IMR-90 (cell line): ENCODE measurements at regions not wholly inside any gene's neighbourhood (a gene's known extent, or its start where the extent isn't known, plus 50 kb on each side); places are given as distances from the start of the nearest gene placed in this dataset.

Experiments
- ATAC-seq: fragments of 200-7000 bp; cut with Tn5 transposase; 2 replicates; pipeline ENCODE4 v1.9.1; 2020; ENCODE audit warnings: low read depth, mild to moderate bottlenecking, moderate library complexity
- BruUV-seq: library from RNA; stranded (reverse); fragments of 400-500 nt; replicated peaks from 2 replicates; lab custom pipeline; 2021; lab: Mats Ljungman, UMichigan
- CTCF ChIA-PET: fragments of 300-600 bp; formaldehyde crosslinking; extraction: SDS; loops from one replicate; lab custom pipeline; 2021; ENCODE audit warnings: antibody characterized with exemption; lab: Yijun Ruan, JAX
- POLR2A ChIA-PET: fragments of 300-600 bp; sonication (Branson Sonifier 250); formaldehyde crosslinking; loops from one replicate; lab custom pipeline; 2022; ENCODE audit warnings: antibody characterized with exemption; ENCODE audit not compliant: unreplicated experiment; lab: Charles Lee
- DNase-seq: peaks from one replicate; pipeline ENCODE4 v3.0.0; 2013
- H2AFZ ChIP-seq: replicated peaks from 2 replicates; pipeline ENCODE3; 2013; ENCODE audit warnings: low read length, mild to moderate bottlenecking; ENCODE audit not compliant: poor library complexity
- H2AK5ac ChIP-seq: 2 replicates; pipeline ENCODE4 v1.6.1; 2013; ENCODE audit warnings: low read depth, low read length, inconsistent platforms
- H2AK9ac ChIP-seq: replicated peaks from 2 replicates; pipeline ENCODE3; 2013; ENCODE audit warnings: mild to moderate bottlenecking, low read depth, low read length, moderate library complexity; ENCODE audit not compliant: poor library complexity
- H2BK120ac ChIP-seq: 2 replicates; pipeline ENCODE4 v1.6.1; 2013; ENCODE audit warnings: low read depth, low read length, inconsistent platforms
- H2BK15ac ChIP-seq: 3 replicates; pipeline ENCODE4 v1.6.1; 2013; ENCODE audit warnings: low read depth, low read length, inconsistent platforms
- H2BK20ac ChIP-seq: 2 replicates; pipeline ENCODE4 v1.6.1; 2013; ENCODE audit warnings: low read depth, mild to moderate bottlenecking, inconsistent platforms, low read length, moderate library complexity
- H2BK5ac ChIP-seq: 2 replicates; pipeline ENCODE4 v1.6.1; 2013; ENCODE audit warnings: mild to moderate bottlenecking, low read depth, low read length, inconsistent platforms; ENCODE audit not compliant: poor library complexity, severe bottlenecking
- H3K14ac ChIP-seq: replicated peaks from 2 replicates; pipeline ENCODE4 v1.6.1; 2013; ENCODE audit warnings: low read depth, low read length, inconsistent platforms
- H3K18ac ChIP-seq: 2 replicates; pipeline ENCODE4 v1.6.1; 2013; ENCODE audit warnings: low read depth, low read length, control low read depth
- H3K23ac ChIP-seq: 2 replicates; pipeline ENCODE4 v1.6.1; 2013; ENCODE audit warnings: low read depth, low read length, inconsistent platforms
- H3K27ac ChIP-seq: 2 replicates; pipeline ENCODE4 v1.5.1; 2013; ENCODE audit warnings: mild to moderate bottlenecking, control low read depth, low read length; ENCODE audit not compliant: insufficient read depth
- H3K27me3 ChIP-seq: 2 replicates; pipeline ENCODE4 v1.6.1; 2013; ENCODE audit warnings: low read length; ENCODE audit not compliant: control insufficient read depth, insufficient read depth
- H3K36me3 ChIP-seq: 2 replicates; pipeline ENCODE4 v1.6.1; 2013; ENCODE audit warnings: low read length, mixed read lengths; ENCODE audit not compliant: control insufficient read depth, insufficient read depth
- H3K4ac ChIP-seq: 2 replicates; pipeline ENCODE4 v1.6.1; 2013; ENCODE audit warnings: low read depth, low read length, inconsistent platforms
- H3K4me1 ChIP-seq: 2 replicates; pipeline ENCODE4 v1.6.1; 2013; ENCODE audit warnings: low read length, mixed read lengths; ENCODE audit not compliant: control insufficient read depth, insufficient read depth
- H3K4me2 ChIP-seq: 2 replicates; pipeline ENCODE4 v1.6.1; 2013; ENCODE audit warnings: low read depth, mild to moderate bottlenecking, control low read depth, low read length, moderate library complexity
- H3K4me3 ChIP-seq: 2 replicates; pipeline ENCODE4 v1.5.1; 2013; ENCODE audit warnings: low read depth, mild to moderate bottlenecking, control low read depth, low read length, moderate library complexity; ENCODE audit not compliant: insufficient read depth
- H3K56ac ChIP-seq: 2 replicates; pipeline ENCODE4 v1.6.1; 2013; ENCODE audit warnings: low read length, inconsistent platforms; ENCODE audit not compliant: insufficient read depth; ENCODE audit errors: extremely low read depth
- H3K79me1 ChIP-seq, 2 experiments: 2 replicates each; pipeline ENCODE4 v1.6.1; 2013; ENCODE audit warnings: low read length in 2 of 2, inconsistent platforms in 1 of 2, low read depth in 1 of 2
- H3K9ac ChIP-seq: 2 replicates; pipeline ENCODE4 v1.6.1; 2013; ENCODE audit warnings: low read depth, low read length, control low read depth
- H3K9me1 ChIP-seq: 2 replicates; pipeline ENCODE4 v1.6.1; 2013; ENCODE audit warnings: low read length, inconsistent platforms; ENCODE audit not compliant: insufficient read depth
- H3K9me3 ChIP-seq: 2 replicates; pipeline ENCODE4 v1.6.1; 2013; ENCODE audit warnings: low read length; ENCODE audit not compliant: control insufficient read depth, insufficient read depth
- H4K20me1 ChIP-seq: 2 replicates; pipeline ENCODE4 v1.6.1; 2013; ENCODE audit warnings: low read length, inconsistent platforms; ENCODE audit not compliant: insufficient read depth
- H4K5ac ChIP-seq: 2 replicates; pipeline ENCODE4 v1.6.1; 2013; ENCODE audit warnings: mild to moderate bottlenecking, low read depth, low read length, control low read depth
- H4K8ac ChIP-seq, 2 experiments: 2 replicates each; pipeline ENCODE4 v1.6.1; 2013; ENCODE audit warnings: low read depth in 2 of 2, low read length in 2 of 2, control low read depth in 1 of 2, inconsistent platforms in 1 of 2
- H4K91ac ChIP-seq: 2 replicates; pipeline ENCODE4 v1.6.1; 2013; ENCODE audit warnings: low read depth, low read length, inconsistent platforms; ENCODE audit not compliant: insufficient read depth
- CHD1 ChIP-seq: IDR thresholded peaks from 2 replicates; pipeline ENCODE4 v1.6.1; 2012; ENCODE audit warnings: low read depth, low read length, improper control_type of control experiment
- NFE2L2 ChIP-seq: fragments of 150-350 bp; IDR thresholded peaks from 2 replicates; pipeline ENCODE4 v1.6.1; 2016; ENCODE audit warnings: low read depth, mild to moderate bottlenecking, low read length
- WGBS, 2 experiments: methylation state at CpG; one replicate each; pipeline versions ENCODE4 v1.1.5 to v1.1.7; 2013; ENCODE audit warnings: missing lambda C conversion rate in 2 of 2; ENCODE audit not compliant: insufficient read length in 1 of 2; ENCODE audit errors: extremely low coverage in 2 of 2; 5-methylcytosine and 5-hydroxymethylcytosine counted together
- dilution Hi-C: fragments of 300-500 bp; cut with HindIII; formaldehyde crosslinking; loops from one replicate; pipeline ENCODE4 v1.14.3; 2018; ENCODE audit warnings: low sequenced_read_pairs; ENCODE audit not compliant: unreplicated experiment
- in situ Hi-C: fragments of 300-500 bp; cut with MboI; formaldehyde crosslinking; loops from 3 replicates; pipeline ENCODE4 v1.14.3; 2019; ENCODE audit warnings: low sequenced_read_pairs, inconsistent platforms, mixed read lengths
- intact Hi-C: fragments of 100-400 bp; cut with micrococcal nuclease; formaldehyde crosslinking; loops from 2 replicates; pipeline ENCODE4 v1.10.0; 2022
- TF ChIP-seq, protein P1 (sequence below): fragments of 150-350 bp; IDR thresholded peaks from 2 replicates; pipeline ENCODE4 v1.6.1; 2016; ENCODE audit warnings: low read depth, mild to moderate bottlenecking, low read length, moderate library complexity, borderline replicate concordance

DNA sequence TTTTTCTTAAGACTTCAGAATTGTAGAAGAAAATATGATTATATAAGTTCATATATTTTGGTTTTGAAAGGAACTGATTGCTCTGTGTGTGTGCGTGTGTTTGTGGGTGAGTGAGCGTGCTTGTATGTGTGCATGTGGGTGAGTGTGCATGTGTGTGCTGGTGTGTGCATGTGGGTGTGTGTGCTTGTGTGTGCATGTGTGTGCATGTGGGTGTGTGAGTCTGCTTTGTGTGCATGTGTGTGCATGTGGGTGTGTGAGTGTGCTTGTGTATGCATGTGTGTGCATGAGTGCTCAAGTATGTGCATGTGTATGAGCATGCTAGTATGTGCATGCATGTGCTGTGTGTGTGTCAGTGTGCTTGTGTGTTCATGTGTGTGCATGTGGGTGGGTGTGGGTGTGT lies 238.5 kb downstream of the CDC5L start:
- no peaks in the 10 kb centered on the region for H3K9me3 ChIP-seq
- no peak overlapping the region for H3K27ac ChIP-seq
- peaks cover 24% of the 10 kb centered on the region for H3K27me3 ChIP-seq
- TF ChIP-seq CHD1, result no peak
- TF ChIP-seq, protein P1, sequence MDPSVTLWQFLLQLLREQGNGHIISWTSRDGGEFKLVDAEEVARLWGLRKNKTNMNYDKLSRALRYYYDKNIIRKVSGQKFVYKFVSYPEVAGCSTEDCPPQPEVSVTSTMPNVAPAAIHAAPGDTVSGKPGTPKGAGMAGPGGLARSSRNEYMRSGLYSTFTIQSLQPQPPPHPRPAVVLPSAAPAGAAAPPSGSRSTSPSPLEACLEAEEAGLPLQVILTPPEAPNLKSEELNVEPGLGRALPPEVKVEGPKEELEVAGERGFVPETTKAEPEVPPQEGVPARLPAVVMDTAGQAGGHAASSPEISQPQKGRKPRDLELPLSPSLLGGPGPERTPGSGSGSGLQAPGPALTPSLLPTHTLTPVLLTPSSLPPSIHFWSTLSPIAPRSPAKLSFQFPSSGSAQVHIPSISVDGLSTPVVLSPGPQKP, result no peak
- no peak for TF ChIP-seq NFE2L2
- H3K4me1 ChIP-seq, result no peaks in the 10 kb centered on the region
- peaks cover 2% of the 10 kb centered on the region; the same call in 1 of the 2 replicates for H3K9me1 ChIP-seq
- H4K8ac ChIP-seq, result no peak overlapping the region
- H2AFZ ChIP-seq, result no peak overlapping the region
- no peak overlapping the region for H3K14ac ChIP-seq
- H3K79me1 ChIP-seq, result no peaks in the 10 kb centered on the region
- no peak overlapping the region for H3K18ac ChIP-seq
- no peak for DNase-seq
- H3K9ac ChIP-seq, result no peak overlapping the region
- dilution Hi-C loops, result no loop called here
- no peaks in the 10 kb centered on the region for H4K20me1 ChIP-seq
- H3K4me3 ChIP-seq, result no peak overlapping the region
- BruUV-seq, result no TSS peak
- intact Hi-C loops, result no loop called here
- ChIA-PET CTCF (interaction anchor here (0.6 kb wide), 1 partner anchor 141 kb away, joined by 8 read pairs; no protein-coding TSS in a partner anchor), POLR2A (no interaction called here)
- H2BK120ac ChIP-seq, result no peak overlapping the region
- WGBS, 2 experiments, result no CpG with 5 or more reads among the region's 2 CpGs
- no peak overlapping the region for H4K91ac ChIP-seq
- no peak overlapping the region for H3K4ac ChIP-seq
- no peak overlapping the region for H4K5ac ChIP-seq
- no peak overlapping the region for H3K23ac ChIP-seq
- no peak overlapping the region for H2BK20ac ChIP-seq
- in situ Hi-C loops, result no loop called here
- H3K36me3 ChIP-seq, result no peaks in the 10 kb centered on the region
- no peak overlapping the region for H3K4me2 ChIP-seq
- no peak overlapping the region for H2BK15ac ChIP-seq
- H2BK5ac ChIP-seq, result no peak overlapping the region
- H2AK9ac ChIP-seq, result no peak overlapping the region
- no peak overlapping the region for H2AK5ac ChIP-seq
- no peak for ATAC-seq
- no peak overlapping the region for H3K56ac ChIP-seq
